ENCODE measurements at regions not wholly inside any gene's neighbourhood (a gene's known extent, or its start where the extent isn't known, plus 50 kb on each side); places are given as distances from the start of the nearest gene placed in this dataset.

DNA sequence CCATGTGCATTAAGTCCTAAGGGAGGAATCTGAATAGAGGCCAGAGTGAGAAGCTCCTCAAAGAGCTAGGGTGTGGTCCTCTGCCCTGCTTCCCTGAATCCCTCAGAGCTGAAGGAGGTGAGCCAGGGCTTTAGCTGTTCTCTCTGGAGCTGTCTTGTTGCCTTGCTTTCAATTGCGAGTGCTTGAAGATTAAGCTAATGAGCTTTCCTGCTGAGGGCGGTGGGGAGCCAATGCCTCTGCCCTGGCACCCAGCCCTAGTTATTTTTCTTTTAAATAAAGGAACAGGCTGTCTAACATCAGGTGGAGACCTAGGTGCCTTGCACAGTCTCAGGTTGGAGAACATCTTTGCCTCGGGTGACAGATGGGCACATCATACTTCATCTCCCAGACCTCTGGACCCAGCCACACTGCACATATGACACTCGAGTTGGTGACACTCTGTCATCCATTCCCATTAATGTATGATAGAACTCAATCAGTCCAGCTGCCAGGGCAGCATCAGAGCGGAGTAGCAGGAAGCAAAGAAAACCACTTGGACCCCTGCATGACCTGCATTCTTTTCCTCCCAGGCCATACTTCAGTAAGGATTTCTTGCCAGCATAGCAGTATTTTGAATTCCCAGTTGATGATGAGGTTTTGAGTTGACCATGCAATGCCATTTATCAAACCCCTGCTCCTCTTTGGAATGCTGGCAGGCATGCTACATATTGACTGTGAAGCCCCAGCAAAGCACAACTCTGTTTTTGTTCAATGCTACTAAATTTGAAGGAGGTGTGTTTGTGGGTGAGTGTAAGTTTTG lies 292.7 kb downstream of the RNF144A start:
- Histone ChIP-seq H3K36me3 (ENCODE audit: control insufficient read depth, insufficient read depth, low read length) (no peaks in the 10 kb centered on the region), H3K4me3 (ENCODE audit: extremely low read depth, insufficient read depth, low read length, poor library complexity, severe bottlenecking) (no peak overlapping the region), H3K9me3 (ENCODE audit: control insufficient read depth, low read length) (no peaks in the 10 kb centered on the region), H3K27ac (ENCODE audit: low read depth, low read length, severe bottlenecking) (no peak overlapping the region), H3K4me1 (ENCODE audit: control insufficient read depth, insufficient read depth, low read length, poor library complexity, severe bottlenecking) (no peaks in the 10 kb centered on the region)
- 87 to 88% methylated on average over 1 to 3 of the region's 5 CpGs for WGBS, 2 experiments (ENCODE audit: insufficient coverage in 2 of 2)

DNA sequence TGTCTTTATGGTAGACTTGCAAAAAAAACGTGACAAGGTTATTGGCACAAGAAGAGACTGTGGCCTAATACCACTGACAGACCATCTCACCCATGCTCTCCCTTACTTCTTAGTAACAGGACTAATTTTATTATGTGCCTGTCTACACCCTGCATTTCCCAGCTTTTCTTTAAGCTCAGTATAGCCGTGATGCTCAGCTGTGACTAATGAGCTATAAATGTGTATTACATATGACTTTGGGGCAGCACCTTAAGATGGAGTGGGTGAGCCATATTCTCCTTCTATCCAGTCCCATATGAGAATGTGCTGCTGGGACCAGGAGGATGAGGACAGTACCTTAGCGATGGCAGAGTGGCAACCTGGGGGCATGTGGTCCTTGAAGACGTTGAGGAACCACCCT lies 293.5 kb downstream of the RNF144A start:
- no peak overlapping the region for H3K27ac ChIP-seq (ENCODE audit: low read depth, low read length, severe bottlenecking)
- H3K36me3 ChIP-seq (ENCODE audit: control insufficient read depth, insufficient read depth, low read length), result no peaks in the 10 kb centered on the region
- H3K9me3 ChIP-seq (ENCODE audit: control insufficient read depth, low read length), result no peaks in the 10 kb centered on the region
- no peak overlapping the region for H3K4me3 ChIP-seq (ENCODE audit: extremely low read depth, insufficient read depth, low read length, poor library complexity, severe bottlenecking)
- WGBS, 2 experiments (ENCODE audit: insufficient coverage in 2 of 2), result 92 to 96% methylated on average over 2 to 4 of the region's 4 CpGs
- H3K4me1 ChIP-seq (ENCODE audit: control insufficient read depth, insufficient read depth, low read length, poor library complexity, severe bottlenecking), result no peaks in the 10 kb centered on the region

DNA sequence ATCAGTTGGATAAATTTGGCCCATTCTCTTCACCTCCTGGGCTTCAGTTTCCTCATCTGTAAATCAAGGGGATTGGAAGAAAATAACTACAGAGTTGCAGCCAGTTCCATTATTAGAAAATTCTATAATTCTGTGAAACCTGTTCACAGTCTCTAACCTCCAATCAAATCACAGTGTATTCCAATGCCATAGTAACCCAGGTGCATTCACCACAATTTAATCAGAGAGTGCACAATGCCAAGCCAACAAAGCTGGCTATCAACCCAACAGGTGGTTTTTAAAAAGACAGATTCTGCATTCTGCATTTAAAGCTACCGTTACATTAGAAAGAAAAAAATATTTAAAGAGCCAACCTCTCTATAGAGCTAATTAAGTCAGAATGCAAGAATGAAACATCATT lies 308.6 kb downstream of the RNF144A start:
- H3K4me1 ChIP-seq (ENCODE audit: control insufficient read depth, insufficient read depth, low read length, poor library complexity, severe bottlenecking), result no peaks in the 10 kb centered on the region
- no peaks in the 10 kb centered on the region for H3K36me3 ChIP-seq (ENCODE audit: control insufficient read depth, insufficient read depth, low read length)
- no peak overlapping the region for H3K27ac ChIP-seq (ENCODE audit: low read depth, low read length, severe bottlenecking)
- H3K9me3 ChIP-seq (ENCODE audit: control insufficient read depth, low read length), result no peaks in the 10 kb centered on the region
- WGBS, 2 experiments (ENCODE audit: insufficient coverage in 2 of 2), result no CpG with 5 or more reads among the region's 1 CpG
- H3K4me3 ChIP-seq (ENCODE audit: extremely low read depth, insufficient read depth, low read length, poor library complexity, severe bottlenecking), result no peak overlapping the region

DNA sequence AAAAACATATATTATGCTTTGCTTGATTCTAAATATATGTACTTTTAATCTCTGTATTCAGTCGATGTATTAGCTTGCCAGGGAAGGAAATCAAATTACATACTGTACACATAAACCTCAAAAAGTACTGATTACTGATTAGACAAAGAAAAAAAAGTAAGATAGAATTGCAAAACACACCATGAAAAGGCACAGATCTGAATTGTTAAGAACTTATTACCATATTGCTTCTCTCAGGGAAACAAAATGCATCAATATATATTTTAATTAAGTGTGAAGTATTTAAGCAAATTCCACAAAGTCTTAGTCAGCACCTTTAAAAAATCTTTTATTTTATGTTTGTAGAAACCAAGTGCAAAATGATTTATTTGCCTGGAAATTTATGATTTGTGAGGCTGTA lies 309.3 kb downstream of the RNF144A start:
- no peaks in the 10 kb centered on the region for H3K36me3 ChIP-seq (ENCODE audit: control insufficient read depth, insufficient read depth, low read length)
- H3K4me1 ChIP-seq (ENCODE audit: control insufficient read depth, insufficient read depth, low read length, poor library complexity, severe bottlenecking), result no peaks in the 10 kb centered on the region
- H3K27ac ChIP-seq (ENCODE audit: low read depth, low read length, severe bottlenecking), result no peak overlapping the region
- H3K4me3 ChIP-seq (ENCODE audit: extremely low read depth, insufficient read depth, low read length, poor library complexity, severe bottlenecking), result no peak overlapping the region
- no peaks in the 10 kb centered on the region for H3K9me3 ChIP-seq (ENCODE audit: control insufficient read depth, low read length)
- WGBS, 2 experiments (ENCODE audit: insufficient coverage in 2 of 2), result no CpG with 5 or more reads among the region's 1 CpG

DNA sequence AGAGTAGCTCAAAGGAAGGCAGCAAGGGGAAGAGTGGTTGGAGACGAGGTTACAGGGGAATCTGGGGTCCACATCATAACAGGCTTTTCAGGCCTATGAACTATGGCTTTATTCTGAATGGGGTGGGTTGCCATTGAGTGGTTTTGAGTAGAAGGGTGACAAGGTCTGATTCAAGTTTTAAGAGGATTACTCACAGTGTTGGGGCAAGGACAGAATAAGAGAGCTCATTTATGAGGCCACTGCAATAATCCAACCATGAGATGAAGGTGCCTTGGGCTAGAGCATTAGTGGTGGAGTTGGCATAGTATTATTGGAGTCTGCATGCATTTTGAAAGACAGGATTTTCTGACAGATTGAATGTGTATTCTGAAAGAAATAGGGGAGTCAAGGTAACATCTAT lies 315.9 kb downstream of the RNF144A start:
- no peaks in the 10 kb centered on the region for H3K9me3 ChIP-seq (ENCODE audit: control insufficient read depth, low read length)
- H3K4me3 ChIP-seq (ENCODE audit: extremely low read depth, insufficient read depth, low read length, poor library complexity, severe bottlenecking), result no peak overlapping the region
- WGBS, 2 experiments (ENCODE audit: insufficient coverage in 2 of 2), result 30% methylated on average over 1 of the region's 1 CpG; no CpG with 5 or more reads in 1 of the 2 experiments
- H3K36me3 ChIP-seq (ENCODE audit: control insufficient read depth, insufficient read depth, low read length), result no peaks in the 10 kb centered on the region
- H3K27ac ChIP-seq (ENCODE audit: low read depth, low read length, severe bottlenecking), result no peak overlapping the region
- H3K4me1 ChIP-seq (ENCODE audit: control insufficient read depth, insufficient read depth, low read length, poor library complexity, severe bottlenecking), result no peaks in the 10 kb centered on the region

DNA sequence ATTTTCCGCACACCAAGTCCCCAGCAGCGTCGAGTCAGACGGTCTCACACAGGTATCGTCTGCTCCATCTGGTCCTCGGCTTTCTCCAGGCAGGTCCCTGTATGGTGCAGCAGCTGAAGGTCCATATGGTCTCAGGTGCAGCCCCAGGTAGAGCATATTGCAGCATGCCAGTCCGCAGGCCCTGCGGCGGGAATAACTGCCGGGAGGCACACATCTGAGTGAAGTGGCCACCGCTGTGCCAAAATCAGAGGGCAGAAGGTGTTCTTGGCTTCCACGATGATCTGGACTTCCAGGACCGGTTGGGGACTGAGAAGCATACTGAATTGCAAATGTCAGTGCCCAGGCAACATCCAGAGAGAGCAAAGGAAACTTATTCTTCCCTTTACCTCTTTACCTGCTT lies 320.3 kb downstream of the RNF144A start:
- H3K36me3 ChIP-seq (ENCODE audit: control insufficient read depth, insufficient read depth, low read length), result no peaks in the 10 kb centered on the region
- no peaks in the 10 kb centered on the region for H3K9me3 ChIP-seq (ENCODE audit: control insufficient read depth, low read length)
- no peak overlapping the region for H3K4me3 ChIP-seq (ENCODE audit: extremely low read depth, insufficient read depth, low read length, poor library complexity, severe bottlenecking)
- 94 to 95% methylated on average over 12 of the region's 13 CpGs for WGBS, 2 experiments (ENCODE audit: insufficient coverage in 2 of 2)
- no peak overlapping the region for H3K27ac ChIP-seq (ENCODE audit: low read depth, low read length, severe bottlenecking)
- no peaks in the 10 kb centered on the region for H3K4me1 ChIP-seq (ENCODE audit: control insufficient read depth, insufficient read depth, low read length, poor library complexity, severe bottlenecking)

DNA sequence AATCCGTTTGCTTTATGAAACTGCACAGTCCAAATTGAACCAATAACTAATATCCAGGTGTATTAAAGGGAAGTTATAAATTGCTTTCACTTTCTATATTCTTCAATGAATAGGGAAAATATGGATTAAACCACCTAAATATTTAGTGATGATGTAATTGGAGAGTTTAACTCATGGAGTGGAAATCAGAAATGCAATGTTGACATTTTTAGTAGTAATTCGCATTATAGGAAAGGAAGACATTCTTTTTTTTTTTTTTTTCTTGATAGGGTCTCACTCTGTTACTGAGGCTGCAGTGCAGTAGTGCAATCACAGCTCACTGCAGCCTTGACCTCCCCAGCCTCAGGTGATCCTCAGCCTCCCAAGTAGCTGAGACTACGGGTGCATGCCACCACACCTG lies 321.9 kb downstream of the RNF144A start:
- no peak overlapping the region for H3K27ac ChIP-seq (ENCODE audit: low read depth, low read length, severe bottlenecking)
- WGBS, 2 experiments (ENCODE audit: insufficient coverage in 2 of 2), result 80 to 90% methylated on average over 1 of the region's 3 CpGs
- H3K4me3 ChIP-seq (ENCODE audit: extremely low read depth, insufficient read depth, low read length, poor library complexity, severe bottlenecking), result no peak overlapping the region
- no peaks in the 10 kb centered on the region for H3K9me3 ChIP-seq (ENCODE audit: control insufficient read depth, low read length)
- H3K36me3 ChIP-seq (ENCODE audit: control insufficient read depth, insufficient read depth, low read length), result no peaks in the 10 kb centered on the region
- no peaks in the 10 kb centered on the region for H3K4me1 ChIP-seq (ENCODE audit: control insufficient read depth, insufficient read depth, low read length, poor library complexity, severe bottlenecking)

DNA sequence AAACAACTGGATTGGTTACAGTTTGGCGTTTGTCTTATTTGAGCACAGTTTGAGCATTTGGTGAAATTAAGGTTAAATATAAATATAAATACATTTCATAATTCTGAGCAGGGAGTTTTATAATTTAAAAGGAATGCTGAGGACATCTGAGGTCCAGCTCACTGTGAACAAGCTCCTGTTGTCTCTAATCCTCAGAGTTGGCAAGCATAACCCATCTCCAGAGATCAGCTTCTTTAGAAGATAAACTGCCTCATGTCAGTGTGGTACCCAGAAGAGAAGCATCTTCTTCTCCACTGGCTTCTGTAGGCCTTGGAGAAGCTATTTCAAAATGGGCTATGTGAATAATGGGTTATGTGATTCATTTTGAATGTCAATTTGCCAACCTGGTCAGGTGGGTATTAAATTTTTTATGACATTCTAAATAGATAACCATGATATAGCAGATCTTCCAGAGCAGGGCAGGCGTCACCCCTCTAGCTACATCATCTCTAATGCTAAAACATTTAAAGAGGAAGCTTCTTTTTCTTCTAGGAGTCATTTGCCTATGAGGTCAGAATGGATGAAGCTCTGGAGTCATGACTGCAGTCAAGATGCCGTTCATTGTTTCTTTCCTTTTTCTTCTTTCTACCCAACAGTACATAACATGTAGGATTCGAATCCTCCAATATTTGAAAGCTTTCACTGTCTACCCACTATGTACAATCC lies 324.0 kb downstream of the RNF144A start:
- WGBS, 2 experiments (ENCODE audit: insufficient coverage in 2 of 2), result 94 to 100% methylated on average over 1 to 3 of the region's 4 CpGs
- H3K4me3 ChIP-seq (ENCODE audit: extremely low read depth, insufficient read depth, low read length, poor library complexity, severe bottlenecking), result no peak overlapping the region
- no peak overlapping the region for H3K27ac ChIP-seq (ENCODE audit: low read depth, low read length, severe bottlenecking)

DNA sequence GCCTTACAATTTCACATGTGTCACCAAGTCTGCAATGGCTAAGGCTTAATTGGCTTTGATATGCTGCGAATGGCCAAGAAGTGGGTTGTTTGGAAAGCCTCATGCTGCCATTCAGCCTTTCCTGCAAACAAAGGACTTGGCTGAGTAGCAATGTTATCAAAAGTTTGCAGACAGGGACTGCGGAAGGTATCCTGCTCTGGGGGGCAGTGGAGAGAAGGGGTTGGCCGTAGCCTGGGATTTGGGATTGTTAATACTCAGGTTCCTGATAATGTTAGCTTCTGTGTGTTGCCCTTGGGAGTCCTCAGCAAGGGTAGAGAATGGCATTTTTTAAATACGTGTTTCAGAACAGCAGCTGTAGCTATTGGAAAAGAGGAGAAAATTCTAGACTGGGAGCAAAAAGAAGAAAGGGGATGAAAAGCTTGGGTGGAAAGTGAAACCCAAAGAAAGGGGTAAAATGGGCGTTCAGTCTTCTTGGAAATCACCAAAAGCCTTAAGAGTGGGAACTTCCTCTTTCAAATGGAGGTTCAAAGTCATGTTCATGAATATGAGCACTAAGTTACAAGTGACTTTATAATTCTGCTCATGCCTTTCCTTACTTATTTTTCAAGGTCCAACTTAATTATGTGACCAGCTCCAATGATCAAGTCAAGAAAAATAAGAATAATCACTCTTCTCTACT lies 325.1 kb downstream of the RNF144A start:
- H3K9me3 ChIP-seq (ENCODE audit: control insufficient read depth, low read length), result no peaks in the 10 kb centered on the region
- H3K36me3 ChIP-seq (ENCODE audit: control insufficient read depth, insufficient read depth, low read length), result no peaks in the 10 kb centered on the region
- no peak overlapping the region for H3K4me3 ChIP-seq (ENCODE audit: extremely low read depth, insufficient read depth, low read length, poor library complexity, severe bottlenecking)
- 92% methylated on average over 4 to 5 of the region's 5 CpGs for WGBS, 2 experiments (ENCODE audit: insufficient coverage in 2 of 2)
- no peak overlapping the region for H3K27ac ChIP-seq (ENCODE audit: low read depth, low read length, severe bottlenecking)
- no peaks in the 10 kb centered on the region for H3K4me1 ChIP-seq (ENCODE audit: control insufficient read depth, insufficient read depth, low read length, poor library complexity, severe bottlenecking)

More for the DNA sequence above, 324.0 kb downstream of the RNF144A start:
- H3K9me3 ChIP-seq (ENCODE audit: control insufficient read depth, low read length), result no peaks in the 10 kb centered on the region
- H3K4me1 ChIP-seq (ENCODE audit: control insufficient read depth, insufficient read depth, low read length, poor library complexity, severe bottlenecking), result no peaks in the 10 kb centered on the region
- H3K36me3 ChIP-seq (ENCODE audit: control insufficient read depth, insufficient read depth, low read length), result no peaks in the 10 kb centered on the region

DNA sequence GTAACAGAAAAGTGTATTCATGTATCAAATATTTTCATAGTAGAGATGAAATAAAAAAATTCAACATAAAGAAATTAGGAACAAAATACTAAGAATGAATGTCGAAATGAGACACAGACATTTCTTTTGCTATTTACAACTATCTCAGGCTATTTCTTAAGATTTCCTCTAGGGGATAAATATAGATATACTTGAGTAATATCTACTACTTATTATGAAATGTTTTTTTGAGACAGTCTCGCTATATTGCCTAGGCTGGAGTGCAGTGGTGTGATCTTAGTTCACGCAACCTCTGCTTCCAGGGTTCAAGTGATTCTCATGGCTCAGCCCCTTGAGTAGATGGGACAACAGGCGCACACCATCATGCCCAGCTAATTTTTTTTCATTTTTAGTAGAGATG lies 326.1 kb downstream of the RNF144A start:
- 100% methylated on average over 2 of the region's 4 CpGs; no CpG with 5 or more reads in 1 of the 2 experiments for WGBS, 2 experiments (ENCODE audit: insufficient coverage in 2 of 2)
- no peaks in the 10 kb centered on the region for H3K9me3 ChIP-seq (ENCODE audit: control insufficient read depth, low read length)
- H3K4me3 ChIP-seq (ENCODE audit: extremely low read depth, insufficient read depth, low read length, poor library complexity, severe bottlenecking), result no peak overlapping the region
- H3K27ac ChIP-seq (ENCODE audit: low read depth, low read length, severe bottlenecking), result no peak overlapping the region
- H3K4me1 ChIP-seq (ENCODE audit: control insufficient read depth, insufficient read depth, low read length, poor library complexity, severe bottlenecking), result no peaks in the 10 kb centered on the region
- no peaks in the 10 kb centered on the region for H3K36me3 ChIP-seq (ENCODE audit: control insufficient read depth, insufficient read depth, low read length)

Measured in mesodermal cell (in vitro differentiated cells).